SK-N-MC (cell line): ENCODE measurements at regions not wholly inside any gene's neighbourhood (a gene's known extent, or its start where the extent isn't known, plus 50 kb on each side); places are given as distances from the start of the nearest gene placed in this dataset.

ENCODE experiments used
- EZH2 ChIP-seq: fragments of 200-600 bp; sonication (generic); IDR thresholded peaks from one replicate; pipeline ENCODE4 v1.6.1; 2017; ENCODE audit warnings: antibody characterized with exemption
- FOXP2 ChIP-seq: optimal IDR thresholded peaks from 2 replicates; pipeline ENCODE3; 2011; ENCODE audit warnings: mild to moderate bottlenecking, moderate library complexity; ENCODE audit not compliant: insufficient read depth; ENCODE audit errors: extremely low read length, control extremely low read depth
- POLR2AphosphoS5 ChIP-seq: IDR thresholded peaks from 2 replicates; pipeline ENCODE4 v1.6.1; 2012; ENCODE audit warnings: mild to moderate bottlenecking, low read depth, low read length, borderline replicate concordance

GRCh38 chr4:135705343-135705742 lies 1503.8 kb upstream of the PABPC4L start:
- TF ChIP-seq POLR2AphosphoS5 (no peak), EZH2 (no peak), FOXP2 (no peak)
